ENCODE measurements at regions not wholly inside any gene's neighbourhood (a gene's known extent, or its start where the extent isn't known, plus 50 kb on each side); places are given as distances from the start of the nearest gene placed in this dataset.
"Not testable (repeated sequence)": the region's sequence is repeated elsewhere in the genome, so short reads cannot be mapped to it uniquely, and the experiment has no call there.

DNA sequence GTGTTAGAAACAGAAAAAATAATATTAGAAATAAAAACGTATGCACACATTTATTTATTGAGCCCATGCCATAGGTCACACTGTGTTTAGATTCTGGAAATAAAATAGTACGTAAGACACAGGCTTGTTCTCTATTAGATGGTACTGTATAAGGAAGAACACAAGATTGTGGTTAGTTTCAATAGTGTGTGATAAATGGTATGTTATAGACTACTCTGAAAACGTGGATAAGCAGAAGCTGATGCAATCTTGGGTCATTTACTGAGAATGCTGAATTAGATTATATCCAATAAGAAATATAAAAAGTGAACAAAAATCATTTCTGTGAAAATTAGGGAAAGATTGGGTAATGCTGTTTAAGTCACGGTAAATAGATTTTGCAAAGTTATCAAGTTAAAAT, 1456.4 kb upstream of the ACO1 start:
- no peak for DNase-seq (ENCODE audit: low read depth in 2 of 3, low spot score in 2 of 3)

DNA sequence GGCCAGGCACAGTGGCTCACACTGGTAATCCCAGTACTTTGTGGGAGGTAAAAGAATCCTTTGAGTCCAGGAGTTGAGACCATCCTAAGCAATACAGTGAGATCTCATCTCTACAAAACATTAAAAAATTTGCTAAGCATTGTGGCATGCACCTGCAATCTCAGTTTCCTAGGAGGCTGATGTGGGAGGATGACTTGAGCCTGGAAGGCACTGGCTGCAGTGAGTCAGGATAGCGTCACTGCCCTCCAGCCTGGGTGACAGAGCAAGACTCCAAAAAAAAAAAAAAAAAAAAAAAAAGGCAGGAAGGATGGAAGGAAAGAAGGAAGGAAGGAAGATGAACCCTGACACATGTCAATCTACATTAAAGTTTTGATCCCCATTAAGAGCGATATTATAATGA, 1452.2 kb upstream of the ACO1 start:
- no peak for DNase-seq (ENCODE audit: low read depth in 2 of 3, low spot score in 2 of 3)

DNA sequence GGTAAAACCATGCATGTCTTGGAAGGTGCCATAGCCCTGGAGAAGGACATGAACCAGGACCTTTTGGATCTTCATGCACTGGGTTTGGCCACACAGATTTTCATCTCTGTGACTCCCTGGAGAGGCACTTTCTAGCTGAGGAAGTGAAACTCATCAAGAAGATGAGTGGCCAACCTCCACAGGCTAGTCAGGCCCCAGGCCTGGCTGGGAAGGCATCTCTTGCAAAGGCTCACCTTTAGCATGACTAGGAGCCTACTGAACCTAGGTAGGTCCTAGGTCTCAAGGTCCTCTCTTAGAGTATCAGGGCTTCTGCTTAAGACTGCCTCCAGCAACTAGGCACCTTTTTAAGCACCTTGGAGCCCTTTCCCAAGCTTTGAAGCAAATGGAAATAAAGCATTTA, 1448.7 kb upstream of the ACO1 start:
- DNase-seq (ENCODE audit: low read depth in 2 of 3, low spot score in 2 of 3), result no peak

DNA sequence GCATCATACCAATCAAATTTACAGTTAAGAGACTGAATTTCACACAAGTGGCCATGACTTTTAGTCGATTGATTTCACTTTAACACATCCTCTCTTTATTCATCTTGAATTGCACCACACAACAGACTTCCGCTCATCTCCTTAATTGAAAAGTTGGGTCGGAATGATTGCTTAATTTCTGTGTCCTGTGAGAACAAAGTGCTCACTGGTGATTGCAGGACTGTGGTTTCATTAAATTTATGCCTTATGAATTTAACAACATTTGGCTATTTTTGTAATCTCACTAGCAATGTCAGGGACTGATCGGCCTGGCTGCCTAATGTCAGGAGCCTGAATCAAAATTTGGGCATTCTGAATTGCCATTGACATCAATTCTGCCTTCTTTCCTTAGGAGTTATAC, 1447.3 kb upstream of the ACO1 start:
- DNase-seq (ENCODE audit: low read depth in 2 of 3, low spot score in 2 of 3), result no peak

DNA sequence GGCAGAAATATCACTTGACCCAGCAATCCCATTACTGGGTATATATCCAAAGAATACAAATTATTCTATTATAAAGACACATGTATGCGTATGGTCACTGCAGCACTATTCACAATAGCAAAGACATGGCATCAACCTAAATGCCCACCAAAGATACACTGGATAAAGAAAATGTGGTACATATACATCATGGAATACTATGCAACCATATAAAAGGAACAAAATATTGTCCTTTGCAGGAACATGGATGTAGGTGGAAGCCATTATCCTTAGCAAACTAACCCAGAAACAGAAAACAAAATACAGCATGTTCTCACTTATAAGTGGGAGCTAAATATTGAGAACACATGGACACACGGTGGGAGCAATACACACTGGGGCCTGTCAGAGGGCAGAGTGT, 1441.6 kb upstream of the ACO1 start:
- DNase-seq (ENCODE audit: low read depth in 2 of 3, low spot score in 2 of 3), result not testable (repeated sequence)

DNA sequence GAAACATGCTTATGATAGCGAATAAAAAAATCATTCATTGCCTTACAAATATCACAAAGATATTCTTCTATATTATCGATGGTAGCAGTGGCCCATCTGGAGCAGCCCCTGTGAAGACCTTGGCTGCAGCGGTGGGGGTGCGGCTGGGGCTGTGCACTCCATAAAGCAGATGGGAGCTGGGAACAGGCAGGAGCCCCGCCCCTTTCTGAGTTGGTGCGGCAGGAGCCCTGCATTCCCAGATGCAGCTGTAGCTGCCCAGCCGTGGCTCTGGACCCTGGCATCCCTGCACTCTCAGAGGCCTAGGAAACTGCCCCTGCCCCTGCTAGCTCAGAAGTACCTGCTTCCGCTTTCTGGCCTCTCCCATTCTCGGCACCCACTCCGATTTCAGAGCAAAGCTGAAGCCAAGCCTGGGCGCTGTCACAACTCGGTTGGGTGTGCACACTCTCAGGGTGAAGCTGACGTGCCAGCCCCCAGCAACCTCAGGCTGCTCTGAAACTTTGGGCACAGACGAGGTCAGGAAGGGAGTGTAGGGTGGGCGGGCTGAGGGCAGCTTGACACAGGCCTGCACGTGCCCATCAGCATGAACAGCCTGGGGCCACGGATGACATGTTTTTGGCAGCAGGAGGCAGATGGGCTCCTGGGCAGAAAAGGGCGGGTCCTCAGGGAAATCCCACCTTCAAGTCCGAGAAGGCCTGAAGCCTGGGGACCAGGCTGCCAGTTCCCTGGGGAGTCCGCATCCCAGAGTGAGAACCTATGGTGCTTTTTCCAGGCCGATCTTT, 1440.8 kb upstream of the ACO1 start:
- no peak for DNase-seq (ENCODE audit: low read depth in 2 of 3, low spot score in 2 of 3)

DNA sequence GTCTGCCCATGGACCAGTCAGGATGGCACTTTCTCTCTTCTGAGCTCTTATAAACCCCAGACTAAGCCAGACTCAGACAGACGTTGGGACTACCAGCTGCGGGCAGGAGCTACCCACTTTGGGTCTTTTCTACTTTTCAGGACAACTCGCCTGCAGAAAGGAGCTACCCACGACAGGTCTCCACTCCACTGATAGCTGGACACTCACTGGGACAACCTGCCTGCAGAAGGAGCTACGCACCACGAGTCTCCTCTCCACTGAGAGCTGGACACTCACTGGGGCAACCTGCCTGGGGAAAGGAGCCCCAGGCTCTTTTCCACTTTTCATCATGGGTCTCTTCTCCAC, 1440.2 kb upstream of the ACO1 start:
- no peak for DNase-seq (ENCODE audit: low read depth in 2 of 3, low spot score in 2 of 3)

DNA sequence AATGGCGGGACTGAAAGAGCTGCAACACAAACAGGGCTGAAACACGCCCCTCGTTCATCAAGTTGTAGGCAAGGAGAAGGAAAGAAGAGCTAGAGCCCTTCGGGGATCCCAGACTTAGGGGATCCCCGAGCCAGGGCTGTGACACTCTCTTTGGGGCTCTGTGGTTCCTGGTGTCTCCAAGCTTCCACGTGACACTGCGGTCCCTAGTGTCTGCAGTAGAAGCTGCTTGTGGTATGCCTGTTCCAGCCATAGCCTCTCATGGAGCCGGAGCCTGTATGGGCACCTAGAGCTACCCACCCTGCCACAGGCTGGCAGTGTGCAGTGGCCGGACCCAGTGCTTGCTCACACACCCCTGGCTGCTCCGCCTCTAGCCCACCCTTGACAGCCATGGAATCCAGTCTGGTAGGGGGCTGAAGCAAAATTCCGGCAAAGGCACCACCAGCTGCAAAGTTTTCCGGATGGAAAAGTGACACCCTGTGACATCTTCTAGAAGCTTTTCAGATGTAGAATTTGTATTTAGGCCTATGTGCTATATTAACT, 1439.6 kb upstream of the ACO1 start:
- DNase-seq (ENCODE audit: low read depth in 2 of 3, low spot score in 2 of 3), result no peak

DNA sequence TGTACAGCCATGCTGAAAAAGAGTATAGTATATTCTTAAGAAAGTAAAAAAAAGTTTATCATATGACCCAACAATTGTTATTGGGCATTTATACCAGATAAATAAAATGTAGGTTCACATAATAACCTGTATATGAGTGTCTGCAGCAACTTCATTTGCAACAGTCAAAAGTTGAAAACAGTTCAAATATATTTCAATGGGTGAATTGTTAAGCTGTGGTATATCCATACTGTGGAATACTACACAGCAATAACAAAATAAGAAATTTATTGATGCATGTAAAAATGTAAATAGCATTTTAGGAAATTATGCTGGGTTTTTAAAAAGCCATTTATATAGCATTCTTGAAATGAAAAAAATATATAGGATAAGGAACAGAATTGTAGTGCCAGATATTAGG, 1420.1 kb upstream of the ACO1 start:
- no peak for DNase-seq (ENCODE audit: low read depth in 2 of 3, low spot score in 2 of 3)

DNA sequence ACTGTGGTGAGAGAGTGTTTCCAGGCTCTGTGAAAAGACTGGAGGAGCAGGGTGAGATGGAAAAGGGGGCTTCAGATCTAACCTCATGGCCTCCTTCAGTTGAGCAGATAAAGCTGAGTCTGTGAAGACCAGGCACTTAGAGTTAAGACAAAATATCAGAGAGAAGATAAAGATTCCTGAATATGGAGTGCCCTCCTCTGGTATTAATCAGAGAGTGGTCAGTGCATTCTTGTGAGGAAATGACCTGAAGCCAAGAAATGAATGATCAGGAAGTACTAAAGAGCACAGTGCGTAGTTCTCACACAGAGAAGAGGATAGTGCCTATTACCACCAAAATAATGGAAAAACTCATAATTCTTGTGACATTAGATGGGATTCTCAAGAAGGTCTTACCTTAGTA, 1417.0 kb upstream of the ACO1 start:
- DNase-seq (ENCODE audit: low read depth in 2 of 3, low spot score in 2 of 3), result no peak

DNA sequence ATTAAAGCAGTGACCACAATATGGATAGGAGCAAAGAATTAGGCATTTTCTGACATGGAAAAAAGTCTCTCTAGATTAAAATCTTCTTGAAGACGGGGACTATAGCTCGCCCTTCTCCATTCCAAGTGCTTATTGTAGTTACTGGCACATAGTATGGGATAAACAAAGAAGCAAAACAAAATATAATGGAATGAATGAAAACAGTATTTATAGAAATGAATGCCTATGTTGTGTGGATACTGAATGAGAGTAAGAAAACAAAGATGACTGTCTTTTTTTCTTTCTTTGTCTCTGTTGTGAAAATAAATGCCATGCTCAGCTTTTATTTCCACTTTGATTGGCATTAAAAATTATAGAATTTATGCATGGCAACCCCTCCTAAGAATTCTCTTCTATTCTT, 1414.3 kb upstream of the ACO1 start:
- DNase-seq (ENCODE audit: low read depth in 2 of 3, low spot score in 2 of 3), result no peak

DNA sequence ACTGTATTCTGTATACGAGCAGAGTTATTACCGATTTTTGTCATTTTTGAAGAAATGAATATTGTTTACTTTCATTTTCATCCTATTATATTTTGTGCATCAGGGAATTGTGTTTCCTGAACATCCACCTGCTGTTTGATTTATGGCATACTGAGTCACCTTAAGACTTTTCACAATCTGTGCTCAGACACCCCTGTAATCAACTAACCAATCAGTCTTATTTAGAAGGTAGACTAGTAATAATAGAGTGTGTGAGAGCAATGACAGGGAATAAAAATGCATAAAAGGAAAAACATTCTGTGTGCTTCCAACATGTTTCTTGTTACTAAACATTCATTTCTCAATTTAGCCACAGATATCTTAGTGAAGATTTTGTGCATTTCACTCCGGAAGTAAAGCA, 1413.6 kb upstream of the ACO1 start:
- no peak for DNase-seq (ENCODE audit: low read depth in 2 of 3, low spot score in 2 of 3)

DNA sequence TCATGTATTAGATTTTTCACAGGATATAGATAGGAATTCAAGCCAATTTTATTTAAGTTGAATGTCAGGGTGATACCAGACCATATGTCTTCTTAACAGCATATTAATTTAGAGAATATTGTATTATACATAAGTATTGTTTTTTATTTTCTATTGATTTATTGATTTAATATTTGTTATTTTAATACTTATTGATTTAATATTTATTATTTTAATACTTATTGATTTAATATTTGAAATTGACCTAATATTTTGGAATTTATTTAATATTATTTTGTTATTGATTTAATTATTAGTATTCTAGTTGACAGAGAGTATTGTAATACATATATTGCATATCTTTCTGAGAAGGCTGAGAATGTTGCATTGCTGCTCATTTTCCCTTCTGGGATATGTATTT, 1411.8 kb upstream of the ACO1 start:
- no peak for DNase-seq (ENCODE audit: low read depth in 2 of 3, low spot score in 2 of 3)

DNA sequence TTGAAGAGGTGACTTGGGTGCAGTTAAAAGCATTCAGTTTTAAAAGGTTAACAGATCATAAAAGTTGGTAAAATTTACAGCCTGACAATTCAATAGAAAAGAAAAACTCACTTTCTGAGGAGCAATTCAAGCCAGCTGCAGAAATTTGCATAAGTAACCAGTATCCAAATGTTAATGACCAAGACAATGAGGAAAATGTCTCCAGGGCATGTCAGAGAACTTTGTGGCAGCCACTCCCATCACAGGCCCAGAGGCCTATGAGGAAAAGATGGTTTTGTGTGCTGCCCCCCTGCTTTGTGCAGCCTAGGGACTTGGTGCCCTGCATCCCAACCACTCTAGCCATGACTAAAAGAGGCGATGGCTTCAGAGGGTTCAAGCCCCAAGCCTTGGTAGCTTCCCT, 1406.5 kb upstream of the ACO1 start:
- no peak for DNase-seq (ENCODE audit: low read depth in 2 of 3, low spot score in 2 of 3)

DNA sequence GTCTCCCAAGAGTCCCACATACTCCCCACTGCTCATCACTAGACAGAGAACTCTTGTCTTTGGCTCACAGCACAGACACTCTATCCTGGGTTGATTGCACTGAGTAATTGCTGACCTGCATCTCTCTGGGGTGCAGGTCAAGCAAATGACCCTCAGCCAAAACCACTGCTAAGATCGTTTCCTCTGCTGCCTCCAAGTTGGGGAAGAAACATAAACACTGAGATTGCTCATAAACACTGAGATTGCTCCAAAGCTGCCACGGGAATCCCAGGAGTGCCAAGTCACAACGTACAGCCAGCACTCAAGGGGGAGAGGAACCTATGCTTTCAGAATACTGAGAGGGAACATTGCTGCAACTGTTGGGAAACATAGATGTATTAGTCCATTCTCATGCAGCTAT, 1402.1 kb upstream of the ACO1 start:
- DNase-seq (ENCODE audit: low read depth in 2 of 3, low spot score in 2 of 3), result no peak

DNA sequence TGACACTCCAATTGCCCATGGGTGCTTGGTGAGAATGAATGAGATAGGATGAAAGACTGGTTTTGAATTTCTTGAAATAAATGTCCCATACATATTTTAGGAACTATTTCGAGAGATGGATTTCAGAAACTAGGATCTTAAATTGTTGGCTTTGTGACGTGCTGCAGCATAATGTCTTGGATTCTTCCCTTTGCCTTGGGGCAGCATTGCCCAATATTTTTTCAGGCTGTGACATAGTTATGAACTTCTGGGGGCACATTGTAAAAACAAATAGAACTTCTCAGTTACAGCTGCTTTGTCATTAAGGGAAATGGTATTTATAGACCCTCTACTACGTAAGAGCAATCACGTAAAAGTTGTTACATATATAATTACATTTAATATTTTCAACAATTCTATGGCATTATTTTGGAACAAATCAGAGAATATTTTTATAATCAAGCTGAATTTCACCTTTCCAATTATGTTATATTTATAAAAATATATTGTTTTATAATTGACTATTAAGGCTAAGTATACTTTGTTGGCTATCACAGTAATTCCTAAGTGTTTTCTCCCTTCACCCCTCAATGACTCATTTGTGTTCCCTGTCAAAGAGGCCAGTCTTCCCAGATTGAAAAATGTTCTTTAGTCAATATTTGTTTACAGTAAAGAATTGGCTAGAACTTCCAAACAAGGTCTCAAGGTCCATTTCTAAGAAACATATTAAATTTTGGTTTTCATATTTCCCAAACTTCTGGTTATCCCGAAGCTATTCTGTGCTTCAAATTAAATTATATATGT, 1388.3 kb upstream of the ACO1 start:
- DNase-seq (ENCODE audit: low read depth in 2 of 3, low spot score in 2 of 3), result no peak

DNA sequence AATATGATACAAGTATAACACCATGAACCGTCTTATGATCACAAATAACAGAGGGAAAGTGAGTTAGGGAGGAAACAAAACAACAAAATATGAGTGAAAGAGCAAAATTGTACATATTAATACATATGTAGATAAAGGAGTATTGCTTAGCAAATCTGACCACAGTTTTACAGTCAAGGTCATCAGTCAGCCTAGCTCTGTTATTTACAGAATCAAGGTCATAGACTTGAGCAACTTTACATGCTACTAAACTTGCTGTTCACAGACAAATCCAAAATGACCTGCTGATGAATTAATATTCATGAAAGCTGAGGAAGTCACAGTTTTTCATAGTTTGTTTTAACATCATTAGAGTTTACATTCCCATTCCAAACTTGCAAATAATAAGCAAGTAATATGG, 1387.7 kb upstream of the ACO1 start:
- DNase-seq (ENCODE audit: low read depth in 2 of 3, low spot score in 2 of 3), result no peak

DNA sequence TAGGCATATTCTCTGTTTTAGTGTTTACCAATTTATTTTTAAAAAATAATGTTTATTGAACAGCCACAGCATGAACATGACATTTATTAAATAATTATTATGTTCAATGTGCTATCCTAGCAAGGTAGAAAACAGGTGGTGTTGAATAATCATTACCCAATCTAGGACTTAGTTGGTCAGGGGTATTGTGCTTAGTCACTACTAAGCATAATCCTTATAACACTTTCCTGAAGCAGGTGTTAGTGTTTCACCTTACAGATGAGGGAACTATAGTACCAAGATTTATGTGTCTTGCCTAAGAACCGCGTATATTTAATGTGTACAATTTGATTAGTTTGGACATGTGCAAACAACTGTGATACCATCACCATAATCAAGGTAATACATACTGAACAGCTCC, 1387.2 kb upstream of the ACO1 start:
- DNase-seq (ENCODE audit: low read depth in 2 of 3, low spot score in 2 of 3), result no peak

DNA sequence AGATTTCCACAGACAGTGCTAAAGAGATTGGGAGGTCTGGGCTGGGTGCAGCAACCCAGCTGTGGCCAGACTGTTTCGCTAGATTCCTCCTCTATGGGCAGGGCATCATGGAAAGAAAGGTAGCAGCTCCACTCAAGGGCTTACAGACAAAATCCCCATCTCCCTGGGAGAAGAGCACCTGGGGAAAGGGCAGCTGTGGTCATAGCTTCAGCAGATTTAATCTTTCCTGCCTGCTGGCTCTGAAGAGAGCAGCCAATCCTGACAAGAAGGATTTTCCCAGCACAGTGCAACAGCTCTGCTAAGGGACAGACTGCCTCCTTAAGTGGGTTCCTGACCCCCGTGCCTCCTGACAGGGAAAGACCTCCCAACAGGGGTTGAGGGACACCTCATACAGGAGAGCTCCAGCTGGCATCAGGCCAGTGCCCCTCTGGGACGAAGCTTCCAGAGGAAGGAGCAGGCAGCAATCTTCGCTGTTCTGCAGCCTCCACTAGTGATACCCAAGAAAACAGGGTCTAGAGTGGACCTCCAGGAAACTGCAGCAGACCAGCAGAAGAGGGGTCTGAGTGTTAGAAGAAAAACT, 1379.3 kb upstream of the ACO1 start:
- DNase-seq (ENCODE audit: low read depth in 2 of 3, low spot score in 2 of 3), result no peak

DNA sequence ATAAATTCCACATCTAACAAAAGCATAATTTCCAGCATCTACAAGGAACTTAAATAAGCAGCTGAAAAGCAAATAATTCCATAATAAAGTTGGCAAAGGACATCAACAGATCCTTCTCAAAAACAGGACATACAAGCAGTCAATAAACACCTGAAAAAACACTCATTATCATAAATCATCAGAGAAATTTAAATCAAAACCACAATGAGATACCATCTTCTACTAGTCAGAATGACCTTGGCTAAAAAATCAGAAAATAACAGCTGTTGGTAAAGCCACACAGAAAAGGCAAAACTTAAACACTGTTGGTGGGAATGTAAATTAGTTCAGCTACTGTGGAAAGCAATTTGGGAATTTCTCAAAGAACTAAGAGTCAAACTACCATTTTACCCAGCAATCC, 1371.1 kb upstream of the ACO1 start:
- no peak for DNase-seq (ENCODE audit: low read depth in 2 of 3, low spot score in 2 of 3)

DNA sequence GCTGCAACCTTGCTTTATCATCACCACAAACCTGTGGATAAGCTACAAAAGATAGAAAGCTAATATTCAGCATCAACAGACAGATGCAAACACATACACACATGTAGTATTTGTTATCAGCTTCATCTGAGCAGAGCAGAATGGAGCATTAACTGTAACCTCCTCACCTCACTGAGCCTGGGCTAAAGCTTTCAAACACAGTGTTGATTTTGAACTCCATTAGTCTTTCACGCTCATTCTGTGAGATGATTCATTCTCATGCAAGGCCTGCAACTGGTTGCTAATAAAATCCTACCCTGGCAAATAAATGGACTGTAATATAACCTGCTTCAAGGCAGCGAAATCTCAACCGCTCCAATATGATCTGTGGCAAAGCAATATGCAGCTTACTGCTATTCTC, 1360.6 kb upstream of the ACO1 start:
- no peak for DNase-seq (ENCODE audit: low read depth in 2 of 3, low spot score in 2 of 3)

DNA sequence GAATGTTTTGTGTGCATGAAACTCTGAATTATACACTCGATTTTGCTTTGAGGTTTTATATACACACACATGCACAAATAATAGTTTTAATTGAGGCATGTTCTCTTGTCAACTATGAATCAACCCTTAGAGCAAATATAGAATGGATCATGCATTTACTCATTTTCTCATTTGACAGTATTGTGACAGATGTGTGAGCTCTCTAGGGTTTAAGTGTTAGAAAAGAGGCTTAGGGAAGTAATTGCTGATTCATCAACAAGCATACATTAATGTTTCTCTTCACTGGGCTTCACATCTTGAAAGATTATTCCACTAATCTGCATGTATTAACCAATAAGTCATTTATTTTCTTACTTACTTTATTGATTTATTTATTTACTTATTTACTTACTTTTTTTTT, 1356.8 kb upstream of the ACO1 start:
- DNase-seq (ENCODE audit: low read depth in 2 of 3, low spot score in 2 of 3), result no peak

Measured in hematopoietic multipotent progenitor cell (in vitro differentiated cells).